H7 (cell line): ENCODE measurements at regions not wholly inside any gene's neighbourhood (a gene's known extent, or its start where the extent isn't known, plus 50 kb on each side); places are given as distances from the start of the nearest gene placed in this dataset.
"Not testable (repeated sequence)": the region's sequence is repeated elsewhere in the genome, so short reads cannot be mapped to it uniquely, and the experiment has no call there.

Experiments
- DNase-seq: peaks from one replicate; pipeline ENCODE4 v3.0.0; 2012
- H3K27me3 ChIP-seq: 2 replicates; pipeline ENCODE4 v1.6.0; 2011; ENCODE audit warnings: mild to moderate bottlenecking, low read length; ENCODE audit not compliant: control insufficient read depth, insufficient read depth
- H3K36me3 ChIP-seq: replicated peaks from 2 replicates; pipeline ENCODE4 v1.5.1; 2011; ENCODE audit warnings: low read length; ENCODE audit not compliant: control insufficient read depth, insufficient read depth
- H3K4me3 ChIP-seq: 2 replicates; pipeline ENCODE4 v1.5.1; 2011; ENCODE audit warnings: low read depth, mild to moderate bottlenecking, control low read depth, low read length, moderate library complexity; ENCODE audit not compliant: insufficient read depth

DNA sequence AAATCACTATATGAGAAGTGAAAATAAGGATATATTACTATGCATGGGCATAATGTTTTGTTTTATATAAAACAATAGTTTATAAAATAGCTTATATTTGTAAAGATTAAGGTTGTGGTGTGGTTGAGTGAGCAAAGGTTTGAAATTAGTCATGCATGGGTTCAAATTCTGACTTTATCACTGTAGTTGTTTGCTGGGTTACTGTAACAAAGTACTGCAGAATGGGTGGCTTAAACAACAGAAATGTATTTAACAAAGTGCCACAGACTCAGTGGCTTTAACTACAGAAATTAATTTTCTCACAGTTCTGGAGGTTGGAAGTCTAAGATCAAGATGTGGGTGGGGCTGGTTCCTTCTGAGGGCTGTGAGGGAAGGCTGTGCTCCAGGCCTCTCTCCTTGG is 184.8 kb upstream of the THRB start:
- DNase-seq: no peak
- no peaks in the 10 kb centered on the region for H3K36me3 ChIP-seq
- H3K4me3 ChIP-seq: no peak overlapping the region
- no peaks in the 10 kb centered on the region for H3K27me3 ChIP-seq

DNA sequence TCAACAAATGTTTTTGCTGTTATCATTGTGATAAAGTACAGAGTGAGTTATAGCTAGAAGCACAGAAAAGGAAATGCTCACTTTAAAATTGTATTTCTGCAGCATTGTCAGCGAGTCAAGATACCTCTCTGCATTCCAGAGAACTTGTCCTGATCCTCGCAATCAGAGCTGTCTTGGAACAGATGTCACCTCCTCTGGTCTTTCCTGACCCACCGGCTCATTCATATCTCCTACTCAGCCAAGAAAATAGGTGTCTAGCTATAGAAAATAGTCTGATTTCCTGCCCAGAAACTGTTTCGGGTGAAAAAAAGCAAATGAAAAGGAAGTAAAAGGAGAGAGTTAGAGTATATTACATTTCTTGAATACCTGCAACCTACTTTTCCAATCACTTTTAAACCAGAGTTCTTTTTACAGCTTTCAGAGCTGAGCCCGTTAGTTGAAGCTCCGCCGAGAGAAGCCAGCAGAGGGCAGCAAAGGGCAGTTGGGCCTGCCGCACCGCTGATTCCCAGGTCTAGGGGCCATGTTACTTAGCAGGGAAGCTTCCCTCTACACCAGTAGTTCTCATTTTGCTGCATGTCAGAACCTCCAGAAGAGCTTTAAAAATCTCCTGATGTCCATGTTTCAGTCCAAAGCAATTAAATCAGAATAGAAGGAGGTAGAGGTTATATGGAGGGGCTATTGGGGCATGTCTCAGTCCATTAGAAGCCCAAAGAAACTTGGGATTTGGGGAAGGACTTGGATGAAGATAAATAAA is 185.7 kb upstream of the THRB start:
- Histone ChIP-seq H3K36me3 (no peaks in the 10 kb centered on the region), H3K4me3 (no peak overlapping the region), H3K27me3 (no peaks in the 10 kb centered on the region)
- peak; percentile 27 for DNase-seq

DNA sequence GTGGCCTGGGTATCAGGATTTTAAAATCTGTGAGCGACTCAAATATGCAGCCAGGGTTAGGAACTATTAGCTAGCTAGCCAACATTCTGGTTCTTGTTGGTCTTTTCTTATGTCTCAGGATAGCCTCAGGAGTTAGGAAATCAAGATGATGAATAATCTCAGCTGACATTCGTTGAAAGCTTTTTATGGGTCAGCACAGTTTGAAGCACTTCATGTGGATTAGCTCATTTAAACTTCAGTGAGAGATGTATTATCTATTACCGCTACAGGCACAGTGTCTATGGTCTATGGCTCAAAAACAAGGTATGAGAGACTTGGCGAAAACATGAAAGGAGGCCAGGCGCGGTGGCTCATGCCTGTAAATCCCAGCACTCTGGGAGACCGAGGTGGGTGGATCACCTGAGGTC is 187.5 kb upstream of the THRB start:
- H3K27me3 ChIP-seq: no peaks in the 10 kb centered on the region
- no peak overlapping the region for H3K4me3 ChIP-seq
- H3K36me3 ChIP-seq: no peaks in the 10 kb centered on the region
- DNase-seq: no peak

DNA sequence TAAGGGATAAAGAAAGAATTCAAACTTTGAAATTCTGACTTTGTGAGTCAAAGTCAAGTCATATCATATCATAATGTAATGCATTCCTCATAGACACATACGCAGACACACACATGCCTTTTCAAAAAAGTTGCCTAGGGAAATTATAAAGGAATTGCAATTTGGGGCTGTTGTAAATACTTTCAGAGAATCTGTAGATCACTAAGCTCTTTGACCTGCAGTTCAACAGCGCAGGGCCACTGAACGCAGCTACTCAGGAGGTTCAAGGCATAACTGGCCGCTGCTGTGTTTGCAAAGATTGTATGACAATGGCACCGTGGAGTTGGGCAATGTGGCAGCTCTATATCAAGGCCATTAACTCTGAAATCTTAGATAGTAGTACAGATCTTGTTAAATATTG is 188.4 kb upstream of the THRB start:
- no peaks in the 10 kb centered on the region for H3K36me3 ChIP-seq
- H3K27me3 ChIP-seq: no peaks in the 10 kb centered on the region
- no peak overlapping the region for H3K4me3 ChIP-seq
- no peak for DNase-seq

DNA sequence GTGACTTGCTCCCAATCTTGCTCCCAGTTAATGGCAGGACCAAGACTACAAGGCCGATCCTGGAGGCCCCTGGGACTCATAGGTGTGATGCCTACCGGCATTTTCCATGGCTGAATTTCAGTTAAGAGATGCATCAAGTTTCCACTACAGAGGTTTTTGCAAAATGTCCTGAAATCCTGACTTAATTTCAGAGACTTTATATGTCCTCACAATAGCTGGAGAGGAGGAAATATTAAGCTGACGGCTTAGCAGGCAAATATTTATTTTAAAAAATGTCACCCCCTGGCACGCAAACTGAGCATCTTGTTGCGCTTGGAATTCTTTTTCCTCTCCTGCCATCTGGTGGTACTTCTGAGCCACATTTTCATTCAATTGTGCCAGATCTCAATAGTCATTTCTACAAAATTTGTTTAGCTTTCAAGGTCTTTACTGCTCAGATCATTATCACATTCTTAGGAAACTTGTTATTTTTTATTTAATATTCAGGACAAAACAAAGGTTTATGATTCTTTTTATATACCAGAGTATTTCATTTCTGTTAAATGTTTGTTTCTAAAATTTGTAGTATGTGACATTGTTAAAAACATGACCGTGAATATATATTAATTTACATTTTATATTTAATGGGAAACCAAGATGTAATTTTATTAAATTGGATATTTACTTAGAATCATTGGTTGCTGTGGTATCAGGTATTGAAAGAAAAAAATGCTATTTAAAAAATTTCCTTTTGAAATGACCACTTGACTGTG is 189.2 kb upstream of the THRB start:
- no peak for DNase-seq
- Histone ChIP-seq H3K36me3 (no peaks in the 10 kb centered on the region), H3K4me3 (no peak overlapping the region), H3K27me3 (no peaks in the 10 kb centered on the region)

DNA sequence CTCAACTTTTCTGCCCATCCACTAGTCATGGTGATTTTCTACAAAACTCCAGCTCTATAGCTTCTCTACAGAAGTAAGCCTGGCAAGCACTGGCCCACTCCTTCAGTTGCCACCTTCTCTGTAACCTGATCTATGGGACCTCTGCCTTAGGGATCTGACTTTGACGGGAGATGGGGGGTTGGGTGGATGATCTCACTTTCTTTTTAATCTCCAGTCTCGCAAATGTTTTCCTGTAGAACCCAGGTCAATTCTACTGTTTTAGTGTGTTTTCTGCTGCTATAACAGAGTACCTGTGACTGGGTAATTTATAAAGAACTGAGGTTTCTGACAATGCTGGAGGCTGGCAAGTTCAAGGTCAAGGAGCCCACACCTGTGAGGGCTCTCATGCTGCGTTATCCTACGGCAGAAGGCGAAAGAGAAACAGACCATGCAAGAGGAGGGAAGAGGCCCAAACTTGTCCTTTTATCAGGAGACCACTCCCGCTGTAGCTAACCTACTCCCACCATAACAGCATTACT is 189.9 kb upstream of the THRB start:
- Histone ChIP-seq H3K27me3 (no peaks in the 10 kb centered on the region), H3K36me3 (no peaks in the 10 kb centered on the region), H3K4me3 (no peak overlapping the region)
- DNase-seq: peak; percentile 25

DNA sequence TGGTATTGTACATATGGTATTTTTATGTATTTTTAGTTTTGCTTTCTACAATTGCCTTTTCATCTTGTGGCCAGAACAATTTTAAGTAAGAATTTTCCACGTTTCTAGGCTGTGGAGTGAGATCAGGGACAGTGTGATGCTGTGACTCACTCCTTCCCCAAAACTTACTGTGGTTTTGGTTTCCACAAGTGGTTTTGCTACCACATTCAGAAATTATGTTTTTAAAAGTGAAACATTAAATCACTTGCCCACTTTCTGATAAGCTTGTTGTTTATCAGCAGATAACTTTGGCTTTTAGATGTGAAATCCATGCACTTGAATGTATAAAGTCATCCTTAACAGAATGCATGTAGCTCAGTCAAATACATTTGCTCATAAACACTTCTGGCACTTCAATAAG is 192.2 kb upstream of the THRB start:
- no peaks in the 10 kb centered on the region for H3K27me3 ChIP-seq
- no peak for DNase-seq
- no peaks in the 10 kb centered on the region for H3K36me3 ChIP-seq
- H3K4me3 ChIP-seq: no peak overlapping the region

DNA sequence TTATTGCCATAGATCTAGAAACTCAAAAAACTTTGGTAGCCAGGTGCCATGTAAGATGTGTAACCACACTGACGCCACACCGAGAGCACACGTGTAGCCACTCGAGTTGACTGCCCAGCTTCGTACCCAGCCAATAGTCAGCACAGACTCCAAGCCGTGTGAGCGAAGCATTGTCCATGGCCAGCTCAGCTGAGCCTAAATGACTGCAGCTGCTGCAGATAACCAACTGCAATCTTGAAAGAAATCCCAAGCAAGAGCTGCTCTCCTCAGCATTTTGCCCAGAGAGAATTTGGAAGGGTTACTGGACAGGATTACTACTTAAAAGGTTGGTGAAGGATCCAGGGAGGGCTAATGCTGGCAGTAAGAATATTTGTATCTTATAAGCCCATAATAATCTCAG is 193.0 kb upstream of the THRB start:
- DNase-seq: no peak
- no peaks in the 10 kb centered on the region for H3K36me3 ChIP-seq
- no peaks in the 10 kb centered on the region for H3K27me3 ChIP-seq
- H3K4me3 ChIP-seq: no peak overlapping the region

DNA sequence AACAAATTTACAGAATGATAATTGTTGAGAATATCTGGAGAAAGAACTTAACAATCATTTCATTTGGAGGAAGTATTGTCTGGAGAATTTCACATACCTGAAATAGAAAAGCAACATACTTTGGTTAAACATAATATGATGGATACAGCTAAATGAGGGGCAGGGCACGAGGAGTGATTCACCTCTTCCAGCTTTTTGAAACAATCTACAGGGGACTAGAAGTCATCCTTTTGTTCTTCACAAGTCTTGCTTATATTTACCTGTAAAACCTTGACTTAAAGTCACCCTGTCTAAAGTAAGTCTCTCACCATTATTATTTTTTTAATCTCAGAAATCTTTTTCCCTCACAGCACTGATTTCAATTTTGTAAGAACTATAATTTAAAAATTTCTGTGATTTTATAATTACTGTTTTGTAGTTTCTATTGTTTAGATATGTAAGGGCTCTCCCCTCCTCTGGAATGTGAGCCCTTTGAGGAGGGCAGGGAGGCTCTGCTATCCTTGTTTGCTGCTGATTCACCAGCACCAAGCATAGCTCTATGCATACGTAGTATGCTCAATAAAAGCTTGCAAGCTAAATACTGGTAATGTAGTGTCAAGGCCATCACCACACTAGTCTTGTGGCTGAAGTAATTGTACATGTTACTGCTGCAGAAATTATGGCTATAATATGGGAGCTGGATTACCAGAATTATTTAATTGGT is 193.9 kb upstream of the THRB start:
- H3K4me3 ChIP-seq: no peak overlapping the region
- H3K36me3 ChIP-seq: no peaks in the 10 kb centered on the region
- H3K27me3 ChIP-seq: no peaks in the 10 kb centered on the region
- peak; percentile 16 for DNase-seq

DNA sequence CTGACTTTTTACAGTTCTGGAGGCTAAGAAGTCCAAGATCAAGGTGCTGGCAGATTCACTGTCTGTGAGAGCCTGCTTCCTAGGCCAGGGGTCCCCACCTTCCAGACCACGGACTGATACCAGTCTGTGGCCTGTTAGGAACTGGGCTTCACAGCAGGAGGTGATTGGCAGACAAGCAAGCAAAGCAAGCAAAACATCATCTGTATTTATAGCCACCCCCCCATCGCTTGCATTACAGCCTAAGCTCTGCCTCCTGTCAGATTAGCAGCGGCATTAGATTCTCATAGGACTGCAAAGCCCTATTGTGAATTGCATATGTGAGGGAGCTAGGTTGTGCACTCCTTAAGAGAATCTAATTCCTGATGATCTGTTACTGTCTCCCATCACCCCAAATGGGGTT is 194.7 kb upstream of the THRB start:
- no peaks in the 10 kb centered on the region for H3K27me3 ChIP-seq
- H3K36me3 ChIP-seq: no peaks in the 10 kb centered on the region
- DNase-seq: no peak
- H3K4me3 ChIP-seq: no peak overlapping the region

DNA sequence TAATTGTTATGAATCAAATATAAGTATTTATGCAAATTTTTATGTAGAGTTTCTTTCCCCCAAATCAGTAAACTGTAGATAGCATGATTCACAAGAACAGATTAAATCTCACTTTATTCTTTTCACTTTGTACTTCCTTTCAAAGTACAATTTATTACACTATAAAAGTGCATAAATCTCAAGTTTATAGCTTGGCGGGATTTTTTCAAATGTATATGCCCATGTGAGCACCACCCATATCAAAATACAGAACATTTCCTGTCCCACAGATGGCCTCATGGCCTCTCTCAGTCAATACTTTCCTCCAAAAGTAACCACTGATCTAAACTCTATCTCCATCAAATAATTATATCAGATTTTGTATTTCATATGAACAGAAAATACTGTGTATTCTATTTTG is 196.1 kb upstream of the THRB start:
- no peak overlapping the region for H3K4me3 ChIP-seq
- H3K36me3 ChIP-seq: no peaks in the 10 kb centered on the region
- no peaks in the 10 kb centered on the region for H3K27me3 ChIP-seq
- DNase-seq: no peak

DNA sequence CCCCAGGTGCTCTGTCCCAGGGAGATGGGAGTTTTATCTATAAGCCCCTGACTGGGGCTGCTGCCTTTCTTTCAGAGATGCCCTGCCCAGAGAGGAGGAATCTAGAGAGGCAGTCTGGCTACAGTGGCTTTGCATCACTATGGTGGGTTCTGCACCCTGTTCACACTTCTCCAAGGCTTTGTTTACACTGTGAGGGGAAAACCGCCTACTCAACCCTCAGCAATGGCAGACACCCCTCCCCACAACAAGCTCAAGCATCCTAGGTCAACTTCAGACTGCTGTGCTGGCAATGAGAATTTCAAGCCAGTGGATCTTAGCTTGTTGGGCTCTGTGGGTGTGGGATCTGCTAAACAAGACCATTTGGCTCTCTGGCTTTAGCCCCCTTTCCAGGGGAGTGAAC is 204.4 kb upstream of the THRB start:
- not testable (repeated sequence) for DNase-seq, H3K36me3 ChIP-seq, H3K27me3 ChIP-seq, H3K4me3 ChIP-seq

DNA sequence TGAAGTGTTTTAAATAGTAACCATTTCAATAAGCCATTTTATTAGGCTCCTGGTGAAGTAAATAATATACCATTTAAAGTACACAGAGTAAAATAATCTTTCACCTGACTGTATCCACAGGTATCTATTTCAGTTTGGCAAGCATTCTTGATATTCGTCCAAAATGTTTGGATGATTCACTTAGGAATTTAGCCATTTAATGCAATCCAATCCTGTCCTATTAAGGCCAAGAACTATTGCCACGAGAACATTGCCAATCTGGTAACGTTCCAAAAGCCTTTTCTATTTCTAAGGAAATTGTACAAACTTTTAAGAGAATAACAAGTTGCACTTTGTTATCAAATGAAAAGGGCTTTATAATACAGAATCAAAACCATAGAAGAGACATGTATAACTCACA is 209.8 kb upstream of the THRB start:
- no peak for DNase-seq
- Histone ChIP-seq H3K36me3 (no peaks in the 10 kb centered on the region), H3K4me3 (no peak overlapping the region), H3K27me3 (no peaks in the 10 kb centered on the region)

DNA sequence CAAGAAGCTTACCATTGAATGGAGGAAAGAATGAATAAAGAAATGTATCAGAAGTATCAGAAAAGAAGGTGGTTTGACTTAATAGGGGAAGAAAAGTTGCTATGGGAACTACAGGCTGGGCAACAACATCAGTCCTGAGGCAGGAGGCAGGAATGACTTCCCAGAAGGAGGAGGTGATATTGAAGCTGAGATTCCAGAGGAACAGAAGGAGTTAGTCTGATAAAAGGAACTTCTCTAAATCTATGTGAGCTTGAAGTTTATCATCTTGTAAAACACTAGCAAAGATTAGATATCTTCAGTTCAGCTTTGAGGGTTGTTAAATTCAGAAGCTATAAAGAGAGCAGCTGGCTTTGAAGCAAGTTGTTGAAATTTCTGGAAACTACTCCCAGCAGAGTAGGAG is 213.3 kb upstream of the THRB start:
- no peaks in the 10 kb centered on the region for H3K36me3 ChIP-seq
- H3K4me3 ChIP-seq: no peak overlapping the region
- no peaks in the 10 kb centered on the region for H3K27me3 ChIP-seq
- DNase-seq: no peak

DNA sequence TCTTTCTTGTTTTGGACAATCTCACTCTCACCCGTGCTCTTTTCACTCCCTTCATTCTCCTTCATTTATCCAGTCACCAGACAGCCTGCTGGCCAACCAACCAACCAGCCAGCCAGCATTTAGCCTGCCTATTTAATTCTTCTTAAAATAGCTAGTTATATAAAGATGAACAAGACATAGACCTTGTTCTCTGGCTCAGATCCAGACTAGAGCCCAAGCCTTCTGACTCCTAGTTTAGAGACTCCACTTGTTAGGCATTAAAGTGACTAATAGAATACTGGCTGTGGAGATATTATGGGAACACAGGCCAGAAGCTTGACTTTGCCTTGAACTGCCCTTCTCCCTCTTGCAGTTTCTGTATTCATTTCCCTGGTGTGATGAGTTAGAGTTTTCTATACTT is 215.3 kb upstream of the THRB start:
- no peak for DNase-seq
- H3K36me3 ChIP-seq: no peaks in the 10 kb centered on the region
- H3K4me3 ChIP-seq: no peak overlapping the region
- no peaks in the 10 kb centered on the region for H3K27me3 ChIP-seq
